AG04450 (cell line): ENCODE measurements at regions not wholly inside any gene's neighbourhood (a gene's known extent, or its start where the extent isn't known, plus 50 kb on each side); places are given as distances from the start of the nearest gene placed in this dataset.

Source experiments
- CTCF ChIA-PET: fragments of 300-600, 350-600 bp; formaldehyde crosslinking; extraction: SDS; loops from one replicate; lab custom pipeline; 2022; ENCODE audit warnings: antibody characterized with exemption, inconsistent platforms; lab: Charles Lee
- POLR2A ChIA-PET: fragments of 350-600 bp; formaldehyde crosslinking; extraction: SDS; loops from one replicate; lab custom pipeline; 2021; ENCODE audit warnings: antibody characterized with exemption, inconsistent platforms; lab: Yijun Ruan, JAX
- DNase-seq: peaks from one replicate; pipeline ENCODE4 v3.0.0-alpha.2; 2011; ENCODE audit warnings: low read depth, low spot score
- H3K27ac ChIP-seq: one replicate; pipeline ENCODE4 v1.5.1; 2012; ENCODE audit warnings: low read depth, low read length, control low read depth
- H3K27me3 ChIP-seq: one replicate; pipeline ENCODE4 v1.6.0; 2012; ENCODE audit warnings: low read length; ENCODE audit not compliant: control insufficient read depth, insufficient read depth
- H3K4me3 ChIP-seq: 2 replicates; pipeline ENCODE4 v1.5.1; 2011; ENCODE audit warnings: mild to moderate bottlenecking, low read depth, low read length, control low read depth
- H3K9me3 ChIP-seq: 2 replicates; pipeline ENCODE4 v1.5.1; 2012; ENCODE audit warnings: low read length; ENCODE audit not compliant: control insufficient read depth, insufficient read depth
- TF ChIP-seq, protein P1 (sequence below): IDR thresholded peaks from 2 replicates; pipeline ENCODE4 v1.5.1; 2011; ENCODE audit warnings: low read depth, low read length, control low read depth, inconsistent platforms

DNA sequence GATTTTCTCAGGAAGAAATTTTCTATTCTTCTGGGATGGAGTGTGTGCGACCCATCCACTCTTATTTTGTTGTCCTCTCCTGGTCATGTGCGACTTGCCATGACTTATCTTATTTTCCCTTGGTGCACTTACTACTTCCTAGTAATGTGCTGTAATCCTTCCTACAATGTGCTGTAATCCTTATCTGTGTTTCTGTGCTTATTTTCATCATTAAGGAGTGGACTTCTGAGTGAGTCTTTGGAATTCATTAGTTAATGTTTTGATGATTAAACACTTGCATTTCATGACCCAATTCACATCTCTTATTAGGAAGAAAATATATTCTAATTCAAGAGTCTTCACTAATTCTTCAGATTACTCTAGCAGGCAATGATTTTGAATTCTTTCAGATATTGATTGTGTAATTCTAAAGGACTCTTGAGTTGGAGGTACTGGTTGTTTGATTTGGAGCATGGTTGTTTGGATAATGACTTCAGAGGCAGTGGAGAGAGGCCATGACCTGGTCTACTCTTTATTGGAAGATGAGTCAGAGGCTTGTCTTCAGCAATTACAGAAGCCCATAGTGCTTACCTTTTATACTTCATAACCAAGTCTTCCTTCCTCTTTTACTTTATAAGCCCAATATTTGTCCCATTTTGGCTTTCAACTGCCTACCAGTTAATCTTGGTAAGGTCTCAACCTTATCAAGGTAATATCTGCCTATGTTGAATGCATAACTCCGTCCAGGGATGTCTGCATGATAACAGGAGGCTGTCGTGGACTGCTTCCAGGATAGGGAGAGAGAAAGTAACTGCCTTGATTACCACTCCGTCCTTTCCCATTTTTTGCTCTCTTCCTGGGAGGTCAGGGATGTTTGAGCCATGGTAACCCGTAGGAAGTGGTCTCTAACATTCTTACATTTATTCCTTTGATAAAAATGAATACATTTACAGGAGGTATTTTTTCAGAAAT is 278.3 kb upstream of the SP8 start:
- POLR2A ChIA-PET, result no interaction called here
- TF ChIP-seq, protein P1, sequence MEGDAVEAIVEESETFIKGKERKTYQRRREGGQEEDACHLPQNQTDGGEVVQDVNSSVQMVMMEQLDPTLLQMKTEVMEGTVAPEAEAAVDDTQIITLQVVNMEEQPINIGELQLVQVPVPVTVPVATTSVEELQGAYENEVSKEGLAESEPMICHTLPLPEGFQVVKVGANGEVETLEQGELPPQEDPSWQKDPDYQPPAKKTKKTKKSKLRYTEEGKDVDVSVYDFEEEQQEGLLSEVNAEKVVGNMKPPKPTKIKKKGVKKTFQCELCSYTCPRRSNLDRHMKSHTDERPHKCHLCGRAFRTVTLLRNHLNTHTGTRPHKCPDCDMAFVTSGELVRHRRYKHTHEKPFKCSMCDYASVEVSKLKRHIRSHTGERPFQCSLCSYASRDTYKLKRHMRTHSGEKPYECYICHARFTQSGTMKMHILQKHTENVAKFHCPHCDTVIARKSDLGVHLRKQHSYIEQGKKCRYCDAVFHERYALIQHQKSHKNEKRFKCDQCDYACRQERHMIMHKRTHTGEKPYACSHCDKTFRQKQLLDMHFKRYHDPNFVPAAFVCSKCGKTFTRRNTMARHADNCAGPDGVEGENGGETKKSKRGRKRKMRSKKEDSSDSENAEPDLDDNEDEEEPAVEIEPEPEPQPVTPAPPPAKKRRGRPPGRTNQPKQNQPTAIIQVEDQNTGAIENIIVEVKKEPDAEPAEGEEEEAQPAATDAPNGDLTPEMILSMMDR, result no peak
- Histone ChIP-seq H3K4me3 (no peak overlapping the region), H3K27ac (no peak overlapping the region), H3K9me3 (peaks cover 6% of the 10 kb centered on the region; the same call in 1 of the 2 replicates), H3K27me3 (no peaks in the 10 kb centered on the region)
- DNase-seq, result no peak
- CTCF ChIA-PET, result no interaction called here

DNA sequence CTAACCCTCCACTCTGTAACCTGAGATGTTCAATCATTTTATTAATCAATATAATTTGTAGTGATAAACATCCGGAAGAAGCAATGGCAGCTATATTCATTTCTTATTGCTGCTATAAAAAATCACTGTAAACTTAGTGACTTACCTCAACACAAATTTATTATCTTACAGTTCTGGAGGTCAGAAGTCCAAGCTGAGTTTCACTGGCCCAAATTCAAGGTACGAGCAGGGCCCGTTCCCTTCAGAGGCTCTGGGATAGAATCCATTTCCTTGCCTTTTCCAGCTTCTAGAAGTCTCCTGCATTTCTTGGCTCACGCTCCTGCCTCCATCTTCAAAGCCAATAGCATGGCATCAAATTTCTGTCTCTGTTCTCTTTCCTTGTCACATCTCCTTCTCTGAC is 279.5 kb upstream of the SP8 start:
- Histone ChIP-seq H3K4me3 (no peak overlapping the region), H3K9me3 (peaks cover 6% of the 10 kb centered on the region; the same call in 1 of the 2 replicates), H3K27me3 (no peaks in the 10 kb centered on the region), H3K27ac (no peak overlapping the region)
- DNase-seq, result no peak
- ChIA-PET POLR2A (no interaction called here), CTCF (no interaction called here)
- TF ChIP-seq, protein P1, result no peak

DNA sequence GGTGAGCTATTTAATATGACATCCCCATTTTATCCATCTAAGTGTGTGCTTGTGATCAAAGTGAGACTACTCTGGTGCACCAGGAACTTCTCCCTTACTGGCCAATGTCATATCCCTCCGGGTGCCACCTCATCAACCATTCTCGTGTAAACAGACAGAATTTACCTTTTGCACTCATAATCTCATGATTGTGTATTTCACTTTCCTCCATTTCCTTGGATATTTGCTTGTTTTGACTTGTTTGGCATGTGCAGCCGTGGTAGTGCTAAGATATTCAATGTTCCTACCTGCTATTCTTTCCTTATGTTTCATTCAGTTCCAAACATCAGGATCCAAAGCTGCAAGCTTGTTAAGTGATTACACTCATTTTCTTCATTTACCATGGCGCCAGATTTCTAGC is 280.5 kb upstream of the SP8 start:
- no peak for DNase-seq
- no peaks in the 10 kb centered on the region for H3K27me3 ChIP-seq
- no peak overlapping the region for H3K27ac ChIP-seq
- ChIA-PET CTCF (no interaction called here), POLR2A (no interaction called here)
- no peak overlapping the region for H3K4me3 ChIP-seq
- peaks cover 6% of the 10 kb centered on the region; the same call in 1 of the 2 replicates for H3K9me3 ChIP-seq
- TF ChIP-seq, protein P1, result no peak

DNA sequence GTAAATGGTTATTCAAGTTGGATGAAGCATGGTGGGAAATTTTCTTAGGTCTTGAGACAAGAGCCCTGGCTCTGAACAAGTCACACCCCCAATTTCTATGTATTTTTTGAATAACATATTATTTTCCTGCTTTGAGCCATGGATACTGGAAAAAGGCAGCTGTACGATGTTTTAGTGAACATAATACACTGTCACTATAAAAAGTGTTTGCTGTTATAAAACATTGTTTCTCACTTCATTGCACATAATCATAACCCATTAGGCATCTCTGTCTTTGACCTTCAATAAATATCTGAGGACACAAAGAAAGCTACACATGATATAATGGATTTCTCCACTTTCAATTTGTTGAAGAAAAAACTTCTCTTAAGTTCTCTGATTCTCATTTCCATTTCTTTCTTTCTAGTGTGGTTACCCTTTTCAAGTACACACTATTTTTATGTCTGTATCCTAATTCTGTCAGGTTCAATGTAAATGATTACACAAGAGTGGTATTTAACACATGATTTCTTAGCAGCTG is 283.9 kb upstream of the SP8 start:
- CTCF ChIA-PET, result no interaction called here
- H3K27ac ChIP-seq, result no peak overlapping the region
- TF ChIP-seq, protein P1, result no peak

More for the DNA sequence above, 283.9 kb upstream of the SP8 start:
- H3K27me3 ChIP-seq, result no peaks in the 10 kb centered on the region
- no peak for DNase-seq
- H3K9me3 ChIP-seq, result peaks cover 6% of the 10 kb centered on the region; the same call in 1 of the 2 replicates
- POLR2A ChIA-PET, result no interaction called here
- no peak overlapping the region for H3K4me3 ChIP-seq
